ENCODE measurements at regions not wholly inside any gene's neighbourhood (a gene's known extent, or its start where the extent isn't known, plus 50 kb on each side); places are given as distances from the start of the nearest gene placed in this dataset.
"Not testable (repeated sequence)": the region's sequence is repeated elsewhere in the genome, so short reads cannot be mapped to it uniquely, and the experiment has no call there.

- DNase-seq = no peak
These were observed 397.3 kb upstream of the AMELY start for GRCh38 chrY:7308816-7309215.

GRCh38 chrY:7302306-7302705 lies 390.8 kb upstream of the AMELY start:
- DNase-seq = no peak

GRCh38 chrY:7299960-7300359 lies 388.4 kb upstream of the AMELY start:
- no peak for DNase-seq

GRCh38 chrY:7292113-7292512 lies 380.6 kb upstream of the AMELY start:
- DNase-seq = no peak

- DNase-seq = no peak
These were observed 378.6 kb upstream of the AMELY start for GRCh38 chrY:7289889-7290833.

- DNase-seq = no peak
These were observed 377.1 kb upstream of the AMELY start for GRCh38 chrY:7288611-7289010.

GRCh38 chrY:7287963-7288362 lies 376.4 kb upstream of the AMELY start:
- not testable (repeated sequence) for DNase-seq

- no peak for DNase-seq
These were observed 373.8 kb upstream of the AMELY start for GRCh38 chrY:7285388-7285787.

- DNase-seq = no peak
These were observed 371.4 kb upstream of the AMELY start for GRCh38 chrY:7283001-7283400.

GRCh38 chrY:7280151-7280740 lies 368.7 kb upstream of the AMELY start:
- not testable (repeated sequence) for DNase-seq

GRCh38 chrY:7275751-7276150 lies 364.2 kb upstream of the AMELY start:
- peak; percentile 42 for DNase-seq

- DNase-seq = peak; percentile 41
These were observed 363.5 kb upstream of the AMELY start for GRCh38 chrY:7275014-7275413.

- DNase-seq = peak; percentile 53
These were observed 362.9 kb upstream of the AMELY start for GRCh38 chrY:7274369-7274913.

GRCh38 chrY:7273587-7274203 lies 362.1 kb upstream of the AMELY start:
- DNase-seq = peak; percentile 81

- DNase-seq = peak; percentile 81
These were observed 361.1 kb upstream of the AMELY start for GRCh38 chrY:7272556-7273195.

GRCh38 chrY:7263773-7264172 lies 352.2 kb upstream of the AMELY start:
- DNase-seq = no peak

- DNase-seq = no peak
These were observed 351.0 kb upstream of the AMELY start for GRCh38 chrY:7262531-7262930.

GRCh38 chrY:7261254-7261653 lies 349.7 kb upstream of the AMELY start:
- no peak for DNase-seq

- no peak for DNase-seq
These were observed 328.5 kb upstream of the AMELY start for GRCh38 chrY:7240101-7240500.

- DNase-seq = no peak
These were observed 300.4 kb upstream of the AMELY start for GRCh38 chrY:7211971-7212370.

- no peak for DNase-seq
These were observed 292.9 kb upstream of the AMELY start for GRCh38 chrY:7204456-7204855.

GRCh38 chrY:7182591-7182990 lies 271.0 kb upstream of the AMELY start:
- DNase-seq = no peak

GRCh38 chrY:7177631-7178030 lies 266.1 kb upstream of the AMELY start:
- no peak for DNase-seq
